HG03103 (cell line): ENCODE measurements at regions not wholly inside any gene's neighbourhood (a gene's known extent, or its start where the extent isn't known, plus 50 kb on each side); places are given as distances from the start of the nearest gene placed in this dataset.

Experiments
- ATAC-seq: cut with Tn5 transposase; IDR thresholded peaks from one replicate; pipeline ENCODE4 v1.9.1; 2021; ENCODE audit warnings: low read depth; ENCODE audit not compliant: unreplicated experiment

DNA sequence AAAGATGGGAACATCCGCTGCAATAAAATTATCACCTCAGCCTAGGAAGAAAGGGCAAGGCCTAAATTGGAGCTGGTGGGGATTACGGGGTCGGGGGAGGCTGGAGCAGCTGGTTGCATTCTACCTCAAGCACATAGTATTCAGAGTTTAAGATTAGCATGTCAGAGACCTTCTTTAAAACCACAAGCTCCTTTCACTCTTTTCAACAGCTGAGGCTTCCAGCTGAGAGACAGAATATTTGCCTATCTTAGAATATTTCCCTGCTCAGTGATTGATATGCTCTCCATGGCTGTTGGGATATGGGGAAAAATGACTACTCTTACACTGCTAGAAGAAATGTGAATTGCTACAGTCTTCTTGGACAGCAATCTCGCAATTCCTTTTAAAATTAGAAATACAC lies 248.6 kb downstream of the TBX15 start:
- no peak for ATAC-seq

DNA sequence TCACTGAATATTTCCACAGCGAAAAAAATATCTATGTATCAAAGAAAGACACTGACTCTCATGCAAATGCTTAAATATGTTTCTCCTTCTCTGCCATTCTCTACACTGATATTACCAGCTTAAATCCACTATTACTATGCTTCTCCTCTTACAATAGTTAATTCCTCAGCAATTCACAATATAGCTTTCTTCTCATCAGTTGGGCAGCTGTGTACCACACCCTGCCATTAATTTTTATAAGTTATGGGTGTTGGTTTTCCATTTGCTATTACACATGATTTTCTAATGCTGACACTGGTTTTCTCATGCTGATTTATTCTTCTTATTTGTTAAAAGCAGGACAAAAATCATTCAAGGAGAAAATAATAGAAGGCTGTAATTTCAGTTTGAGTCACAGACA lies 251.8 kb downstream of the TBX15 start:
- ATAC-seq, result no peak

DNA sequence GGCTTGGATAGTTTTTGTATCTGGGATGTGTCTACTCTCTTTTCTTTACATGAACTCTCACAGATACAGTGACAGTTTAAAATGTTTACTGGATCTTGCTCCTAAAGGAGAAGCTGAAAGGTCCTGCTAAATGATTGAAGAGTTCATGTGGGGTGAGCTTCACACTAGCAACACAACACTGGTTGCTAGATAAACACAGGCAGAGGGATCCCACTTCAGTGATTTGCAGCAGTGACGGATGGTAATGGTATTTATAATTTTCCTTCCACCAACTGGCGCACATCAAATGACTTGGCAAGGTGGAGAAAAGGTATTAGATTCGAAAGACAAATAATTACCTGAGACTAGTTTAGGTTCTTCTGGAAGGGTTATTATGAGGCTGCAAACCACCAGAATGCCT lies 270.2 kb downstream of the TBX15 start:
- no peak for ATAC-seq

DNA sequence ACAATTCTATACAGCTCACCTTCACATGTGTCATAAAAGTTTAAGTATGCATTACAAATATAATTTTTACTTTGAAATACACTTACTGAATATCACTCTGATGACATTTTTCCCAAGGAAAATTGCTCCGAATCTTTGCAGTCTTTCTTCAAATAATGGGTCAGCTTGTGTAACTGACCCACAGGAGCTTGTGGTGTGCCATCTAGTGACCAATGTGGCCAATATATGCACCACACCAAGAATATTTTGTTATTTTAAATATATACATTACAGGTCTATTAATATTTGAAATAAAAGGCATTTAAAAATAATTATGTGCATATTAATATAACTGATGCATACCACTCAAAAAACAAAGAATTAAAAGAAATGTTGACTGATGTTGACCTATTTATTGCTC lies 271.4 kb downstream of the TBX15 start:
- no peak for ATAC-seq

DNA sequence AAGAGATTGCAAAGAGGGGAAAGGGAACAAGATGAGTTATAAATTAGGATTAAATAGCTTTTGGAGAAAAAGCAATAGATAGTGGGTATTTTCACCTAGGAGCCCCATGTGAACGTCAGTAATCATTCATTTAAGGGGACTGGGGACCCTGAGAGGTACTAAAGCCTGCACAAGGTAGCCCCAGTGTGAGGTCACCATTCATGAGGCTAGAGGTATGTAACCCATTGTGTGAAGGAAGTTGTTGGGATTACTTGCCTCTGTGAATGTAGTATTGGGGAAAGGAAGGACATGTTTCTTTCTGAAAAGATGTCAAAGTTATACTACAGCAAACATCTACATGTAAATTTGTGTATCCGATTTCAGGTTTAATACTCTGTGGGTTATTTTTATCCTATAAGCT lies 276.8 kb downstream of the TBX15 start:
- no peak for ATAC-seq

DNA sequence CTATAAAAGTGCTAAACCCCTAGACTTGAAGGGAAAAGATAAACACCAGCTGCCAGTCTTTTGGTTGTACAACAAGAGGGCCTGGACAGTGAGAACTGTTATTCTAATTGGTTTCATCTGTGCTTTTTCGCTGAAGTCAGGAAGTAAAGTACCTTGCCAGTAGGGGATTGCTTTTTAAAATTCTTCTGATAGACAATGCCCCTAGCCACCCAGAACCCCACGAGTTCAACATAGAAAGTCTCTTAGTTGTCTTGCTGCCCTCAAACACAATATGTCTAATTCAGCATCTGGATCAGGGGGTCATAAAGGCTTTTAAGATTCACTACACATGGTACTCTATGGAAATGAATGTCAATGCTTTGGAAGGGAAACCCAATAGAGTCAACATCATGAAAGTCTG lies 289.2 kb downstream of the TBX15 start:
- no peak for ATAC-seq

DNA sequence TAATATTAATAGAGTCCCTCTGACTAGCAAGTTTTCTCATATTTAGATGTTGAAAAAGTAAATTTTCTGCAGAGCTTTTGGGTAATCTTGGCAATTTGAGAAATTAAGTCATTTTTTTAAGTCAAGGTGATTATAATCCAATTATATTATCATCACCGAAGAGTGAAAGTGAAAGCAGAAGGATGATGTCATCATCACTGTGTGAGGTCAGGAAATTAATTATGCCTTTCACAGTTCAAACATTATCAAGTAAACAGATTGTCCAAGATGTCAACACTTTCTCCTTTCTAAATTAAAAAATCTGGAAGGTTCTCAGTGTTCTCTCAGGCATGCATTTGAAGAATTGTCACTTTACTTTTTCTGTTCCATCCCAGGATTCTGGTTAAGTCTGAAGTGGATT lies 296.0 kb downstream of the TBX15 start:
- ATAC-seq, result no peak

DNA sequence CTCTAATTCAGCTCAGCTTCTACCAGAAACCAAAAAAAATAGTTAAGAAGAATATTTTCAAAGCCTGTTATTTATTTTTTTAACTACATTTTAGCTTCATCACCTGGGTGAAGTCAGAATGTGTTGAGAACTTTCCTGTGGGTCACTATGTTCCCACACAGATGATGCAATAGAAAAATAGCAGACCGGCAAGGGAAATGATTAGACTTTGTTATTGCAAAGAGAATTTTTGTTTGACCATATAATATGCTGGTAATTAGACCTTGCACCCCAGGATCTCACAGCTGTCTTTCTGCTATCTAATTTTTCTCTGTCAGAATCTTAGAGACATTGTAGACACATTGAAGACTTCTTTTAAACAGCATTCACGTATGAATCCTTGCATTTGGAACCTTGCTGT lies 299.3 kb downstream of the TBX15 start:
- ATAC-seq, result no peak

DNA sequence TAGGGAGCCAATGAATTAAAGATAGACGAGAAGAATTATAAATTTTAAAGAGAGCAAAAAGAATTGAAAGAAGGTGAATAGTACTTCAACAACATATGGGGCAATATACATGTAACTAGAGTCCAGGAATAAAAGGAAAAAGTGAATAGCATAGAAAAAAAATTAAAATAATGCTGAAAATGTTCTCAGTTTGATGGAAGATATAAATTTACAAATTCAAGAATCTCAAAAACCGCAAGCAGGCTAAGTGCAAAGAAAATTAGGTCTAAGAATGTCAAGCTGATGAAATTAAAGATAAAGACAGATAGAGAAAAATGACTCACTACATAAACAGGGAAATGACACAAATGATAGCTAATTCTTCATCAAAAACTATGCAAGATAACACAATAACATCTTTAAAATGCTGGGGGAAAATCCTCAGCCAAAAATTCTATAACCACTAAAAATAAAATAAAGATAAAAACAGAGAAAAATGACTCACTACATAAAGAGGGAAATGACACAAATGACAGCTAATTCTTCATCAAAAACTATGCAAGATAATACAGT lies 326.3 kb downstream of the TBX15 start:
- no peak for ATAC-seq

DNA sequence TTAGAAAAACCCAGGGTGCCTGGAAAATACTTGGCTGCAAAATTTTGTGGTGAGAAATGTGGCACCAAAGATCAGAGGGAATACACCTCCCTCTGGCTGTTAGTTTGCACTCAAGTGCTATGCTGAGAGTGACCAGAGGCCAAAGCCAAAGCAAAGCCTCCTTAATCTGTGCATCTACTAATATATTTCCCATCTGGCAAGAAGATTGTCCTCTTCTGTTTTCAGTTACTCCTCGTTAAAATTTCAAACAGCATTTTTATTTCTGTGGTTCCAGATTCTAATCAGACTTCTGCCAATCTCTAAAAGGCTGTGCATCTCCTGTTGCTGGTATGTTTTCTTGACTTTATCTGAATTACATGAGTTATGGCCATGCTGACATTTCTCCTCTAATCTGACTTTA lies 327.4 kb downstream of the TBX15 start:
- no peak for ATAC-seq

DNA sequence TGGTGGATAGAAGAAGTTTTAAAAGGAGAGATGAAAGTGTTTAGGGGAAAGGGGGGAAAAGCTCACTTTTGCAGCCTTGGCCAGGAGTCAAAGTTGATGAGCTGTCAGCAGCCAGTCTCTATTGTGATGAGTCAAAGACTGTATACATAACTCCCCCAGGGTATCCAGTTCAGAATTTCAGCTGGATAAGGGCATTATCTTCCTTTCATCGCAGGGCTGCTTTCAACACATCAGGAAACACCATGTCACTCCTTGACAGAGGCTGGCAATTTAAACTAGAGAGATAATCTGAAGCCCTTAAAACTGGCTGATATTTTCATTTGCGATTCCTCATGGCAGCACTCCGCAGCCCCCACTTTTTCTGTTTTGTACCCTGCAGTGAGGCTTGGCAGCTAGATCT lies 328.5 kb downstream of the TBX15 start:
- no peak for ATAC-seq

DNA sequence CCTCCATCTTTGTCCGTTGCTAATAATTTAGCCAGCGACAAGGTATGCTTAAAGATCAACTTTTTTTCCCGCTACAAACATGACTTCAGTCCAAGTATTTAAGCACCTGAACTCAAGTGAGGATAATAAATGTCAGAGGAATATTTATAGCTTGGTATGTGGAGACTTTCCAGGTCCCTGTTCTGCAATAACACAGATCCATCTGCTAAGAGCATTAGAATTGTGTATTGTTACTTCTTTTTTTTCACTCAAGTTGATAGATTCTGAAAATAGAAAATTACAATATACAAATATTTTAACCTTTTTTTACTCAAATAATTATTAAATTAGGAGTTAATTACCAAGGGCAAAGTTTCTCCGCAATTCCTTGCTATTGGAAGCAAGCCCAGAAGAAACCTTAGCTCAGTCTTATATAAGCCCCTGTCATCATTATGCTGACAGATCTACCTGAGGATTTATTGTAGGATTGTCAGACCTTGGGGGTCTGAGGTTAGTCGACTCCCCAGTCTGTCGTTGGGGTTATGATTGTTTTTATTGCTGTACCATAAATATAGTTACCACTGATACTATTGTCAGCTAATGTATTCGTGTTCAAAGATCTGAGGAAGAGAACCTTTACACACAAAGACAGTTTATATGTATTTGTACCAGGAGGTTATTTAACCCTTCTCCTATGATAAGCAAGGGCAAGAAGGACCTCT lies 337.9 kb downstream of the TBX15 start:
- no peak for ATAC-seq

DNA sequence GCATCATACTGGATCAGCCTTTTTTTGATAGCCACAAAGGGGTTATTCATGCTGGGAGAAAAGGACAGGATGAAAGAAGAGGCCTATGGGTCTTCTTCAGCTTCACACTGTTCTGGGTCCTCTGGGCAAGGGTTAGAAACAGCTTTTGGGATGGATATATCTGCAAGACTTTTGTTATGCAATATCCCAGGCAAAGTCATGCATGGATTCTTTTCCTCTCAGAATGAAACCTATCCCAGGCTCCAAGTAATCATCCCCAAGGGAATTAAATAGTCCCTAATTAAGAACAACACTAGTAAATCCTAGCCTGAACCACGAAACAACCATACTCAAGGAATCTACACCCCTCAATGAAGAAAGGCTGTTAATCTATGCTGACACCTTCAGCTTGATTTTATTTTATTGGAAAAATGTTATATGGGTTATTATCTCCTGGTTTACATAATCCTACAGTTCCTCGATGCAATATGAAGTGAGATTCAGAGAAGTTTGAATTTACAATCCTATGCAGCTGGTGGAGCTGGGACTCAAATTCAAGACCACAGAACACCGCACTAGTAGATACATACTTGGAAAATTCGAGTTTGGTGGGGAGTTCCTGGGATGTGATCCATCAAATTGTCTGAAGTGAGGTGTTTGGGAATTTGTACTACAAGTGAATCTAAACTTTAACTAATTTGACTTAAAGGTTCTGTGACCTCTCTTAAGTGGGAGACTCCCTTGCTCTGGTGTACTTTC lies 338.6 kb downstream of the TBX15 start:
- no peak for ATAC-seq

DNA sequence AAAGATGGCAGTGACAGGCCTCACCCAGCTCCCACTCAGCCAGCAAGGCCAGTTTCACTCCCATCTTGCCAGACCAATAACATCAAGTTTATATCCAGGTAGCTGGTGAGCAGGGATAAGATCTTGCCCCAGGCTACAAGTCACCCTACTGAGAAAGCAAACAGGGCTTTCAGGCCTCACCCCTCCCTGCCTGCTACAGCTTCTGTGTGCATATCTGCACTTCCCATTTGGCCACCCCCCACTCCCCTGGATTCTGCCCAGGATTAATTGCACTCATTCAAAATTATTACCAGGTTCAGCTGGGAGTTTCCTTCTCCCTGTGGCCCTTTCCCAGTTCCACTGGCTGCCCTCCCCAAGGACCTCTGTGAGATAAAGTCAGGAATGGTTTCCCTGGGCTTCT lies 352.1 kb downstream of the TBX15 start:
- no peak for ATAC-seq

DNA sequence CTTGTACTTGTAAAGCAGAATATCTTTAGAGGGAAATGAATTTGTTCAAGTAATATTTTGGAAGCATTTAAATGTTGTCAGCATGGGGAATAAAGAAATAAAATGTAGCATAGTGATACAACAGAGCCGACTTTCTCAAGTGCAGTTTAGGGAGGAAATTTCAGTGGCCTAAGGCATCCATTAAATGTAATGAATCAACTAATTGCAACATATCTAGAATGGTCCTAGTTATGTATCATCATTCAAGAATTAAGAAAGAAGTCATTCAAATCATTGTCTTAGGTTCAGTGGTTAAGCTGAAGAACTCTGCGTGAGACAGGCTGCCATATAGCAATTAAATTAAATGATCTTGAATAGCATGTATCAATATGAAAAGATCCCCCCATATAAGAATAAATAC lies 360.7 kb downstream of the TBX15 start:
- no peak for ATAC-seq

DNA sequence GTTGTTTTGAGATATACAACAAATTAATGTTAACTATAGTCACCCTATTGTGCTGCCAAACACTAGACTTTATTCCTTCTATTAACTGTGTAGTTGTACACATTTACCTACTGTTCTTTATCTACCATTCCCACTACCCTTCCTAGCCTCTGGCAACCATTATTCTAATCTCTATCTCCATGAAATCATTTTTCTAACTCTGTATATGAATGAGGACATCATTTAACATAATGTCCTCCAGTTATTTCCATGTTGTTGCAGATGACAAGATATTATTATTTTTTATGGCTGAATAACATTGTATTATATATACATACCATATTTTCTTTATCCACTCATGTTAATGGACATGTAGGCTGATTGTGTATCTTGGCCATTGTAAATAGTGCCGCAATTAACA lies 366.3 kb downstream of the TBX15 start:
- no peak for ATAC-seq

DNA sequence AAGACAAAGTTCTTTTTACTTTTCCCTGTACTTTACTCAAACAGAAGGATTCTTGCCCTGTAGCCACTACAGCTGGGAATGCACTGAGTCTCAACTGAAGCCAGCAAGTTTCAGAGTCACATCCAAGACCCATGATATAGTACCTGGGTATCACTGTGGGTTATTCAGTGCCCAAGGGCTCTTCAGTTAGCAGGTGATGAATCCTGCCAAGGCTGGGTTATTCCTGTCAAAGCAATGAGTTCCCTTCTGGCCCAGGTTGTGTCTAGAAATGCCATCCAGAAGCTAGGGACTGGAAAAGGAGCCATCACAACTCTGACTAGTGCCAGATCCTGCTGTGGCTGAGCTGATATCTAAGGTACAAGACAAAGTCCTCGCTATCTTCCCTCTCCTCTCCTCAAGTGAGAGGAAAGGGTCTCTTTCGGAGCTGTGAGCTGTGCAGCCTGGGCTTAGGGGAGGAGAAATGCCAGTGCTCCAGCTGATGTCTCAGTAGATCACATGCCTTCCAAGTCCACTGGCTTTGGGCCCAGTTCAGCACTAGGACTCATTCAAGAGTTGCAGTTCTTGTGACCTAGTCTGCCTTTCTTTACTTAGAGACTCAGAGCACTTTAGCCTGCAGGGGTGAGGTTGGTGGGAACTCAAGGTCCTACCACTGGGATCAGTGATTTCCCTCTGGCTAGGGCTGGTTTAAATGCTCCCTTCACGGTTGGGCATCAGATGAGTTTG lies 369.4 kb downstream of the TBX15 start:
- ATAC-seq, result no peak

DNA sequence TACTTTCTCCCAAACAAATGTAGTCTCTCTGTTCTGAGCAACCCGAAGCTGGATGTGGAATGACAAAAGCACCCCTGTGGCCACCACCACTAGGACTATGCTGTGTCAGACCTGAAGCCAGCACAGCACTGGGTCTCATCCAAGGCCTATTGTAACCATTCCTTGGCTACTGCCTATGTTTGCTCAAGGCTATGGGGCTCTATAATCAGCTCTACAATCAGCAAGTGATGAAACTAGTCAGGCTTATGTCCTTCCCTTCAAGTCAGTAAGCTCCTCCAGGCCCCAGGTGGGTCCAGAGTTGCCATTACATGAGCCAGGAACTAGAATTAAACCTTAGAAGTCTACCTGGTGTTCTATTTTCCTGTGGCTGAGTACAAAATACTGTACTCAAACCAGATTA lies 370.2 kb downstream of the TBX15 start:
- ATAC-seq, result no peak

DNA sequence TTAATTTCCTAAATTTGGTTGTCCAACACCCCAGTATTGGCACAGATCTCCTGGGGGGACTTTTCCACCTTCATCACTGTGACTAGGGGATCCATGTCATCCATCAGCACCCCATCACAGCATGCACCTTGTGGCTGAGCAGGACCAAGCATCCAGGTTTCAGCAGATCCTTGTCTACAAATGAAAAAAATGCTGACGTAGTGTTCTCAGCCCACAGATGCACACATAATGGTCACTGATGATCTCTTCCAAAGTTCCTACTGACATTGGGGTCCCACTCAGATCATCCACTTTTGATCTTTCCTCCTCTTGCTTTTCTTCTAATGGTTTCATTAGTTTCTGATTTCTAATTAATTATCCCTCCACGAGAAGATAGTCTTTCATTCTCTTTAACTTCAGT lies 373.1 kb downstream of the TBX15 start:
- no peak for ATAC-seq

DNA sequence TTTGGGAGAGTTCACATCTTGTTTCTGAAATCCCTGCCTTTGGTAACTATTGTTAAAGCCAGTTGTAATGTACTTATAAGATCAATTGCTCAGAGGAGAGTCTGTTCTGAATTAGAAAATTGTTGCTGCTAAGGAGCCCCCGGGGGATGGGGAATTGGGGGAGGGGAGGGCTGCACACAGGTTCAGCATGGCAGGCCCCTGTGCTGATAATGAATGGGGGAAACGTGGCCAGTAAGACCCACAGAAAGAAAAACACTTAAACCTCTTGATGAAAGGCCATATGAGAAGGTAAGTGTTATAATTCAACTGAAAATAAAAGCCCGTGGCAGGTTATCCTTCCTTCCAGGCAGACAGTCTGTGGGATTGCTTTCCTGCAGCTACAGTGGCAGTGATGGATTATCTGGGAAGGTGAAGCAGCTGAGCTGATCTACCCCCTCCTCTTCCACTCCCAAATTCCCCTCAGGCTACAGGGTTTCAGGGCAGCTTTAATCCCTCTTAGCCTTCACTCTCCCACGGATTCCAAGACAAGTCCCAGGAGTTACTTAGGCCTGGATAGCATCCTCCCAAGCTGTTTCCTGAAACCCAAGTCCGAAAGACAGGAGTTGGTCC lies 398.8 kb downstream of the TBX15 start:
- ATAC-seq, result no peak

DNA sequence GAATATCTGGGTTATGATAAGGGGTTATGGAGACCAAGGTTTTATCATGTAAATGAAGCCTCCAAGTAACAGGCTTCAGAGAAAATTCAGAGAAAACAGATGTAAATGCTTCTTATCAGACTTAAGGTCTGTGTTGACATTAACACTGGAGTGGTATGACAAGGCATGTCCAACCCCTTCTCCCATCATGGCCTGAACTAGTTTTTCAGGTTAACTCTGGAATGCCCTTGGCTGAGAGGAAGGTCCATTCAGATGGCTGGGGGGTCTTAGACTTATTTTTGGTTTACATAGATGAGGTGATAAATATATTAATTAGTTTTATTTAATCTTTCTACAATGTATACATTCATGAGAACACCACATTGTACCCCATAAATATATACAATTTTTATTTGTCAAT lies 399.6 kb downstream of the TBX15 start:
- no peak for ATAC-seq
